ENCODE measurements at regions not wholly inside any gene's neighbourhood (a gene's known extent, or its start where the extent isn't known, plus 50 kb on each side); places are given as distances from the start of the nearest gene placed in this dataset.

- Mint-ChIP-seq H3K9me3 (ENCODE audit: unreplicated experiment) (no peaks in the 10 kb centered on the region), H3K27ac (ENCODE audit: unreplicated experiment) (no peak overlapping the region), H3K36me3 (ENCODE audit: unreplicated experiment) (no peaks in the 10 kb centered on the region), H3K4me3 (ENCODE audit: unreplicated experiment) (no peak overlapping the region), H3K4me1 (ENCODE audit: low read depth, unreplicated experiment) (peaks cover 5% of the 10 kb centered on the region), H3K27me3 (ENCODE audit: unreplicated experiment) (no peaks in the 10 kb centered on the region)
- no peak for TF ChIP-seq CTCF (IDR thresholded peaks at IDR 0.05; ENCODE audit: partially characterized antibody, unreplicated experiment)
- DNase-seq: no peak
Observed at GRCh38 chr6:134846865-134847264, 103.0 kb downstream of the ALDH8A1 start.

GRCh38 chr6:134846031-134846430 lies 103.9 kb downstream of the ALDH8A1 start:
- peaks cover 4% of the 10 kb centered on the region for H3K4me1 Mint-ChIP-seq (ENCODE audit: low read depth, unreplicated experiment)
- no peaks in the 10 kb centered on the region for H3K36me3 Mint-ChIP-seq (ENCODE audit: unreplicated experiment)
- H3K27ac Mint-ChIP-seq (ENCODE audit: unreplicated experiment): no peak overlapping the region
- no peak for TF ChIP-seq CTCF (IDR thresholded peaks at IDR 0.05; ENCODE audit: partially characterized antibody, unreplicated experiment)
- no peak for DNase-seq
- H3K4me3 Mint-ChIP-seq (ENCODE audit: unreplicated experiment): no peak overlapping the region
- no peaks in the 10 kb centered on the region for H3K27me3 Mint-ChIP-seq (ENCODE audit: unreplicated experiment)
- no peaks in the 10 kb centered on the region for H3K9me3 Mint-ChIP-seq (ENCODE audit: unreplicated experiment)

GRCh38 chr6:134844120-134844519 lies 105.8 kb downstream of the ALDH8A1 start:
- Mint-ChIP-seq H3K36me3 (ENCODE audit: unreplicated experiment) (no peaks in the 10 kb centered on the region), H3K27me3 (ENCODE audit: unreplicated experiment) (no peaks in the 10 kb centered on the region), H3K27ac (ENCODE audit: unreplicated experiment) (no peak overlapping the region), H3K4me1 (ENCODE audit: low read depth, unreplicated experiment) (no peaks in the 10 kb centered on the region), H3K4me3 (ENCODE audit: unreplicated experiment) (no peak overlapping the region), H3K9me3 (ENCODE audit: unreplicated experiment) (no peaks in the 10 kb centered on the region)
- no peak for DNase-seq
- TF ChIP-seq CTCF (IDR thresholded peaks at IDR 0.05; ENCODE audit: partially characterized antibody, unreplicated experiment): no peak

- H3K4me1 Mint-ChIP-seq (ENCODE audit: low read depth, unreplicated experiment): peaks cover 11% of the 10 kb centered on the region
- H3K4me3 Mint-ChIP-seq (ENCODE audit: unreplicated experiment): no peak overlapping the region
- no peak overlapping the region for H3K27ac Mint-ChIP-seq (ENCODE audit: unreplicated experiment)
- no peaks in the 10 kb centered on the region for H3K9me3 Mint-ChIP-seq (ENCODE audit: unreplicated experiment)
- no peak for TF ChIP-seq CTCF (IDR thresholded peaks at IDR 0.05; ENCODE audit: partially characterized antibody, unreplicated experiment)
- no peaks in the 10 kb centered on the region for H3K36me3 Mint-ChIP-seq (ENCODE audit: unreplicated experiment)
- H3K27me3 Mint-ChIP-seq (ENCODE audit: unreplicated experiment): no peaks in the 10 kb centered on the region
- no peak for DNase-seq
Observed at GRCh38 chr6:134840086-134840867, 109.6 kb downstream of the ALDH8A1 start.

- Mint-ChIP-seq H3K36me3 (ENCODE audit: unreplicated experiment) (no peaks in the 10 kb centered on the region), H3K9me3 (ENCODE audit: unreplicated experiment) (no peaks in the 10 kb centered on the region)
- no peak for DNase-seq
Observed at GRCh38 chr6:134835993-134836392, 113.9 kb downstream of the ALDH8A1 start.

More at GRCh38 chr6:134835993-134836392, 113.9 kb downstream of the ALDH8A1 start:
- no peak overlapping the region for H3K4me3 Mint-ChIP-seq (ENCODE audit: unreplicated experiment)
- H3K4me1 Mint-ChIP-seq (ENCODE audit: low read depth, unreplicated experiment): peaks cover 17% of the 10 kb centered on the region
- peak overlapping the region; percentile 50 for H3K27ac Mint-ChIP-seq (ENCODE audit: unreplicated experiment)
- no peaks in the 10 kb centered on the region for H3K27me3 Mint-ChIP-seq (ENCODE audit: unreplicated experiment)
- TF ChIP-seq CTCF (IDR thresholded peaks at IDR 0.05; ENCODE audit: partially characterized antibody, unreplicated experiment): no peak

All from glutamatergic neuron (in vitro differentiated cells).